ENCODE measurements at regions not wholly inside any gene's neighbourhood (a gene's known extent, or its start where the extent isn't known, plus 50 kb on each side); places are given as distances from the start of the nearest gene placed in this dataset.
A peak's percentile ranks its signal among the peaks of the same experiment; 100 is the strongest.
"Not testable (repeated sequence)": the region's sequence is repeated elsewhere in the genome, so short reads cannot be mapped to it uniquely, and the experiment has no call there.

DNA sequence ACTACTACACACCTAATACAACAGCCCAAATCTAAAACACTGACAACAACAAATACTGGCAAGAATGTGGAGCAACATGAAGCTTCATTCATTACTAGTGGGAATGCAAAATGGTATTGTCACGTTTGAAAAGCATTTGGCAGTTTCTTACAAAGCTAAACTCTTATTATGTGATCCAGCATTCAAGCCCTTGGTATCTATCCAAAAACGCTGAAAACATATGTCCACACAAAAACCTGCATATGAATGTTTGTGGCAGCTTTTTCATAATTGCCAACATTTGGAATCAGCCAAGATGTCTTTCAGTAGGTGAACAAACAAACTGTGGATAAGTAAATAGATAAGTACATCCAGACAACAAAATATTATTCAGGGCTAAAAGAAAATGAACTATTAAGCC, 501.1 kb upstream of the KIF2B start:
- peak; percentile 25 for DNase-seq

DNA sequence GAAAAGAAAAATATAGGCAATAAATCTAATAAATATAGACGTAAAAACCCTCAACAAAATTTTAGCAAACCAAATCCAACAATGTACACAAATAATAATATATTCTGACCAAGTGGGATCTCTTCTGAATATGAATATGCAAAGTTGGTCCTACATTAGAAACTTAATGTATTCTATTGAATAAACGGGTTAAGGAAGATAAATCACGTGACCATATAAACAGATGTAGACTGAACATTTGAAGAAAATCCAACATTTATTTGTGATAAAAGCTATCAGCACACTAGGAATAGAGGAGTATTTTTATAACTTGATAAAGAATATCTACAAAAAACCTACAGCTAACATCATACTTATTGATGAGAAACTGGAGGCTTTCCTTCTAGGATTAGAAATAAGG, 502.8 kb upstream of the KIF2B start:
- DNase-seq: no peak

DNA sequence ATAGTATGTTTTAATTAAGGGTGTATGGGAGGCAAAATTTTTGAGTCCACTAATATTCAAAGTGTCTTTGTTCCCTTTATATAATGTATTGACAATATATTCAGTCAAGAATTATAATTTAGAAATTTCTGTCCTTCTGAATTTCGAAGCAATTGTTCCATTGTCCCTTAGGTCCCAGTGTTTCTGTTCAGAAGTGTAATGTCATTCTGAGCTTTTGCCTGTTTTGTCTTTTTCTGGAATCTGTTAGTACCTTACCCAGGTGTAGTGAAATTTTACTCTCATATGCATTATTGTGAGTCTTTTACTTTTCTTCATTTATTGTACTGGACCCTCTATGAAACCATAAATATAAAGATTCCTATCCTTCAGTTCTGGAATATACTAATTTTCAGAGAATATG, 505.7 kb upstream of the KIF2B start:
- no peak for DNase-seq

GRCh38 chr17:53316073-53316472, 506.7 kb upstream of the KIF2B start:
- DNase-seq: no peak

DNA sequence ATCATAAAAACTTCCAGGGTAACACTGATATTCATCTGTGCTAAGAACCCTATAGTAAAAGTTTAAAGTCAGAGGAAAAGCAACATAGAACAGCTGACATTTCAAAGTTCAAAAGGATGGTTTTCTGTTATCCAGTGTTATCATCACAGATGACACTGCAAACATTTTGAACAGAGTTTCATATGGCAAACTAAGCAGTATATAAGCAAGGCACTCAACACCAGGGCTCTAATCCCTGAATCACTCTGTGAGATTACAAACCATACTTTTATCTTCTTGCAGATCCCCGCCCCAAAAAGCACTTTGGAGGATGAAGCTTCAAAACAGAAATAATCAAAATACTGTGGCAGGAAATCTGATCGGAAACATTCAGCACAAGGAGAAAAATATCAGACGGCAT, 508.2 kb upstream of the KIF2B start:
- no peak for DNase-seq

DNA sequence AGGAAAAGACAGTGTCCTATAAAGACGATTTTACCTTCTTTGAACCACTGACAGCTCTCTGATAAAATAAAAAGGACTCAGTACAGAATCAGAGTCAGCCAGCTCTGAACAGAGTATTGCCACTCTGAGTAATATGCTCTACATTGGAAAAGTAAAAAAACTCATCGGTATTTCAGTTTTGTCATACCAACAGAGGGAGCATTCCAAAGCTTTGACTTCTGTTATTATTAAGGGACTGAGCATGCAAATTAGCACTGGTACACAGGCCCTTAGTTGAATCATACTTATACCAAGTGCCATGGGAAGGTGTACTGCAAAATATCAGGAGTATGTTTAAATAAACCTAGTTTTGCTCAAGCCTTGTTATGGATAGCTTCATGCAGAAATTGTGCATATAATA, 509.0 kb upstream of the KIF2B start:
- DNase-seq: no peak

DNA sequence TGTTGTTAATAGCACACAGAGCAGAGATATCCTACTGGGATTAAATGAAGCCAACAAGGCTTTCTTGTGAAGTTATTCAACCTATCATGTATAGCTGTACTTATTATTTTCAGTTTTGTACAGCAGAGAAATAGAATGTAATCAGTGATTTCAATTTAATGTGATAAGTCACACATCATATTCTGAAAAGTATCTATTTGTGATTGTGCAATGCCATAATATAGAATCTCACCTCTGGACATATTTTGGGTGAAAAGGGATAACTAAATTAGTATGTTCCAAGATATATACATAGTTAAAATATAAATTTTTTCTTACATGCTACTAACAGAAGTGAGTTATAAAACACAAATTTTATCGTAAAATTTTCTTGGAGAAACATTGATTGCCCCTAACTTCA, 544.3 kb upstream of the KIF2B start:
- no peak for DNase-seq

DNA sequence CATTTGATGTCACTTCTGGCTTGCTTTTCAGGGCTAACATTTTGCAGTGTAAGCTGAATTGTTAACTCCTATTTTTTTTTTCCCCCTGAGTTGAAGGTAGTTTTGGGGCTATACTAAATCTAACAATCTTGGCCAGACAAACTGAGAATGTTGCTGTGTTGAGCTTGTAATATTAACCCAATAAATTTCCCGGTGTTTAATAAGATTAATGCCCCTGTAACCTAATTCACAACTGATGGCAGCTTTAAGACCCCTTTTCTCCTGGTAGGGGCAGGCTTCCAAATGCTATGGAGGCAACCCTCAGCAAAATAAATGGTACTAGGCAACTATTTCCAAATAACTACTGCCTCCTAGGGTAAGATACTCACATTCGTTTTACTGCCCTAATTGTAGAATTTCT, 549.6 kb upstream of the KIF2B start:
- DNase-seq: no peak

- DNase-seq: no peak
Measured at GRCh38 chr17:53270936-53271335, 551.8 kb upstream of the KIF2B start.

DNA sequence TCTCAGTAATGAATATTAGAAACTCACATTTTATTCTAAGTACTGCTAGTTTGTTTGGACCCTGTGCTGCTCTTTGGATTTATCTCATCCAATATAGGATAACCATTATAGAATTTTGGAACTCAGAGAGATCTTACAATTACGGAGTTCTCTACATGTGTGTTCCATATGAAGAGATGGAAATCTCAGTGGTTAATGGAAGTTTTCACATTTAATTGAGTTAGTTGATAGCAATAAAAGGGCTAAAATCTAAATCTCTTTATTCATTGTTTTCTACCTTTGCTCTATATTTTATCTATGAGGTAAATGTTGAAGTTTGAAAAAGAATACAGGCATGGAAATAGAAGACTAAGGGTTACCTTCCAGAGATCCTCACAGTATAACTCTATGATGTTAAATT, 558.0 kb upstream of the KIF2B start:
- no peak for DNase-seq

GRCh38 chr17:53253956-53254597, 568.6 kb upstream of the KIF2B start:
- DNase-seq: no peak

GRCh38 chr17:53249036-53249435, 573.7 kb upstream of the KIF2B start:
- peak; percentile 21 for DNase-seq

- DNase-seq: no peak
Measured at GRCh38 chr17:53234138-53234537, 588.6 kb upstream of the KIF2B start.

GRCh38 chr17:53227514-53227913, 595.2 kb upstream of the KIF2B start:
- DNase-seq: no peak

DNA sequence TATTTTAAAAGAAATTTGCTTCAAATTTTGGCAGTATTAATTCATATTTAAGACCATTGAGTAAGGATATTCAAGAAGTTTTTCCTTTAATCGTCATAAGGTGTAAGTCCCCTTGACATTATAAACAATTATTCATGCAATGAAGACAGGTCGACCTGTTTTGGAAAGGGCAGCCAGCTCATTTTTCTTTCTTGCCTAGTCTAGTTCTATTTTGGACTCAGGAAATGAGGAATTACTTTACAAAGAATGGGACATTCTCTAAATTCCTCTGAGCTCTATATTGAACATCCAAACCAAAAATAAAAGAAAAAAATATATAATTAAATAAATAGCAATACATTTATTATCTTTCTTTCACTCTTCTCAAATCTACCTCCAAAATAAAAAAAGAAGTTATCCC, 595.6 kb upstream of the KIF2B start:
- no peak for DNase-seq

DNA sequence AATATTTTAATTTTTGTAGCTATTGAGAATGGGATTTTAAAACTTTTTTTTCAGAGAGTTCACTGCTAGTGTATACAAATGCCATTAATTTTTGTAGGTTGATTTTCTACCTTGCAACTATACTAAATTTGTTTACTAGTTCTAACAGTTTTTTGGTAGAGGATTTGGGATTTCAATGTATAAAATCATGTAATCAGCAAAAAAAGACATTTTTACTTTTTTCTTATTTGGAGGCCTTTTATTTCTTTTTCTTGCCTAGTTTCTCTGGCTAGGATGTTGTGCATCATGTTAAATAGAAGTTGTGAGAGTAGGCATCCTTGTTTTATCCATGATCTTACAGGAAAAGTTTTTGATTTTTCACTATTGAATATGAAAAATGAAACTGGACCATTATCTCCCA, 602.9 kb upstream of the KIF2B start:
- DNase-seq: no peak

GRCh38 chr17:53218723-53219122, 604.0 kb upstream of the KIF2B start:
- DNase-seq: no peak

DNA sequence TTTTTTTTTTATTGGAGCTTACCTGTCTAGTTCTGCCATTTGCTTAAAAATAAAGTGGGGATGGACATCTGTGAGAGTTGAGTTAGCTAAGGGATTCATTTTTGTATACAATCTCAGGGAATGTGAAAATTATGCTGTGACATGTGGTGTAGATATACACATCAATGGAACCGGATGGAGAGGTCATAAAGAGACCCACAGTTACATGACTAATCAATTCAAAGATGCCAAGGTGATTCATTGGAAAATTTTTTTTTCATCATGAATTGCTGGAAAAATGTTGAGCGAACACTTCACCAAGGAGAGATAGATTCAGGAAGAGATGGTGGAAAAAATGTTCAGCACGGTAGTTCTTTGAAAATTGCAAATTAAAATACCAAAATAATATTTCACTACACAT, 605.4 kb upstream of the KIF2B start:
- no peak for DNase-seq

GRCh38 chr17:53208935-53209334, 613.8 kb upstream of the KIF2B start:
- not testable (repeated sequence) for DNase-seq

- peak; percentile 9 for DNase-seq
Measured at GRCh38 chr17:53193044-53193443, 629.7 kb upstream of the KIF2B start.

DNA sequence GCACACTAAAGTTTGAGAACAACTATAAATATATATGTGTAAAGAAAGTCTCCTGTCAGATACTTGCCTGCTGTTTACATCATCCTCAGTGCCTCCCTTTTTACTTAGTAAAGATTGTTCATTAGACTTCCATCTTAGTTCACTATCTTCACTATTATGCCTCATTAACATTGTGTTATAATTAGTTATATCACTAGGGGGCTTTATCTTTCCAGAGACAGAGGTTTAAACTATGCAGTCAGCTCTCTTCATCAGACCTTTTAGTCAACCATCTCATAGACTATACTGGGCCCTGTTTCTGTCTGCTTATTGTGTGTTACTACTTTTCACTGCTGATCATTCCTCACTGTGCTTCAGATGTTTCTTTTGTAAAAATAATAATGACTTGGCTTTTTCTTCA, 630.8 kb upstream of the KIF2B start:
- DNase-seq: no peak

DNA sequence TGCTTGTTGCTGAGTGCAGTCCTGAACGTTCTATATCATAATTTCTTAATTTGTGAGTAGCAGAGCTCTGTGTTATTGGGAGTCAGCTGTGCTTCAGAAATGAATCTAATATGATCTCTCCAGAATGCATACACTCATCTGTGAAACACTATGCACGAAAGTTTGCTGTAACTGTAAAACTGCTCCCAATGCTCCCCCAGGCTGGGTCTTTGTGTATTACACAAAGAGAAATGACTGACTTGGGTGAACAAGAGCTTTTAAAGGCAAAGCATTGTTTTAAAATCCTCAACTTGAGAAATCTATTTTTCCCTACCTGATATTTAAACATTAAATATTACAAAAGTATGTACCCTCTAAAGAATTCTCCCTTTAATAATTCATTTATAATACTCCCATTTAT, 636.7 kb upstream of the KIF2B start:
- peak; percentile 12 for DNase-seq

DNA sequence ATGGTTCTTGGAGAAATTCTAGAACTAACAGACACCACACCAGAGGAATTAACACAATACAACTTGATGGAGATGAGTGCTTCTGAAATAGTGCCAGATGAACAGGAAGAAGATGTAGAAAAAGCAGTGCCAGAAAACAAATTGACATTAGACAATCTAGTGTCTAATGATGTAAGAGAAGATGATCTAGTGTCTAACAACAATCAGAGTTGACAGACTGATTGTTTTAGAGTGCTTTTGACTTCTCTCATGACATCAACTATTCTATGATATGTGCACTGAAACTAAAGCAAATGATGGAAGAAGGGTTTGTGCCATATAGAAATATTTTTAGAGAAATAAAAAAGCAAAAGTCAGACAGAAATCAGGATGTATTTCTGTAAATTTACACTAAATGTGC, 646.1 kb upstream of the KIF2B start:
- no peak for DNase-seq

- DNase-seq: no peak
Measured at GRCh38 chr17:53168413-53168812, 654.3 kb upstream of the KIF2B start.

DNA sequence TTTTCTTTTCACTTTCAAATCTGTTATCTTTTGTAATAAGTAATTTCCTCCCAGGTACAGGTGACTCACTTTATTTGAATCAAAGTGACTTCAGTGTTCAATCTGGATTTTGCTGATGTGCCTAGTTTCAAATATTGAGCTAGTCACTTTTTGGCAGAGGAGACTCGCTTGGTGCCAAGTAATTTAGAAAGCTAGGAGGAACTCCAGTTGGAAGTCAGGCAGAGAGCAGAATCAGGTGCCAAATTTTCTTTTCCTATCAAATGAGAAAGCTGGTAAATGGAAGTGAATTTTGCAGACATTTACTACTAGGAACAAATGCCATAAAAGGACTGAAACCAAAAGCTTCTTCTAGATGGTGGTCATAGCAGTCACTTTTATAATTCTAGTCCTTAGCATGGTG, 656.0 kb upstream of the KIF2B start:
- no peak for DNase-seq

All from tongue (tissue), 1 donor.